Tibial artery (tissue), 4 donors: ENCODE measurements at regions not wholly inside any gene's neighbourhood (a gene's known extent, or its start where the extent isn't known, plus 50 kb on each side); places are given as distances from the start of the nearest gene placed in this dataset.
A peak's percentile ranks its signal among the peaks of the same experiment; 100 is the strongest.

Experiments used
- DNase-seq, 2 donors: peaks; one replicate each; pipeline ENCODE4 v3.0.0-alpha.2; 2019
- H3K27ac ChIP-seq, 2 donors: fragments of 200-600 bp; sonication (generic) in 1 of 2; 1 replicate in 1 of 2; 2 replicates in 1 of 2; pipeline ENCODE4 v1.5.1; 2018 to 2019; ENCODE audit warnings: mild to moderate bottlenecking in 1 of 2
- H3K27me3 ChIP-seq, 2 donors: fragments of 200-600 bp; sonication (generic) in 1 of 2; one replicate each; pipeline versions ENCODE4 v1.5.1 to v1.6.0; 2016 to 2019
- H3K36me3 ChIP-seq, 3 donors: fragments of 200-600 bp; sonication (generic) in 2 of 3; one replicate each; pipeline ENCODE4 v1.5.1; 2016 to 2019; ENCODE audit warnings: mild to moderate bottlenecking in 2 of 3
- H3K4me1 ChIP-seq, 4 donors: fragments of 200-600 bp; sonication (generic) in 2 of 4; 1 replicate in 3 of 4; 2 replicates in 1 of 4; pipeline ENCODE4 v1.5.1; 2016 to 2019
- H3K4me3 ChIP-seq, 2 donors: fragments of 200-600 bp; sonication (generic) in 1 of 2; 1 replicate in 1 of 2; 2 replicates in 1 of 2; pipeline ENCODE4 v1.5.1; 2018 to 2019; ENCODE audit warnings: mild to moderate bottlenecking in 2 of 2
- H3K9me3 ChIP-seq, 3 donors: fragments of 200-600 bp; sonication (generic) in 1 of 3; one replicate each; pipeline ENCODE4 v1.5.1; 2016 to 2019
- intact Hi-C: fragments of 100-400 bp; cut with DNase I; formaldehyde crosslinking; loops from one replicate; pipeline ENCODE4 v1.15.0; 2023; ENCODE audit warnings: low total_unique reads
- TF ChIP-seq, protein P1 (sequence below), 2 experiments: fragments of 200-600 bp in 1 of 2; fragments of 450-650 bp in 1 of 2; IDR thresholded peaks; one replicate each; pipeline ENCODE4 v1.5.1; 2017 to 2019; ENCODE audit warnings: antibody characterized with exemption in 2 of 2, mild to moderate bottlenecking in 1 of 2, moderate library complexity in 1 of 2

DNA sequence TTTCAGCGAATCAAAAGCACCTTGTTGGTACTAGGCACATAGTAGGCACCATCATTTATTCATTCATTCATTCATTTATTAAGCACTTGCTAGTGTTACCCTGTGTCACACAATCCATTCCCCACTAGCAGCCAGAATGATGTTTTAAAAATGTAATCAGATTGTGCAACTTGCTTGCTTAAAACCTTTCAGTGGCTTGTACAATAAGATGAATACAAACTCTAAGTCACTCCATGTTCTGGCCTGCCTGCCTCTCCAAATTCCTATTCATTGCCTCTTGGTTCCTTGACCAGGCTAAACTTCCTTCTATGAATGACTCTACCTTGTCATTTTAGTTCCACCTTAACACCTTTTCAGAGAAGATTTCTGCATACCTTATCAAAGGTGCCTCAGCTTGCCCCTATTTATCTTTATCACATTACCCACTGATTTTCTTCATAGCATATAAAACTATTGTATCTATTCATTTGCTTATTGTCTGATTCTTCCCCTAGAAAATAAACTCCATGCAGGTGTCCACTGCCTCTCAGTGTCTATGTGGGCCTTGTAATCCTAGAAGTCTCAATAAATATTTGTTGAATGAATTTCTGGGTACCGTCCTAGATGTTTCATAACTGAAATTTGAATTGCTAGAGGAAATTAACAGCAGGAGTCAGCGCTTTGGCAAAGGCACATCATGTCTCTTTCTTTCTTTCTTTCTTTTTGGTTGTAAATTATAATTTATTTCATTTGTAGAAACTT, 169.5 kb downstream of the TMEM26 start:
- DNase-seq, result no peak
- no peaks in the 10 kb centered on the region for H3K27me3 ChIP-seq
- TF ChIP-seq, protein P1, sequence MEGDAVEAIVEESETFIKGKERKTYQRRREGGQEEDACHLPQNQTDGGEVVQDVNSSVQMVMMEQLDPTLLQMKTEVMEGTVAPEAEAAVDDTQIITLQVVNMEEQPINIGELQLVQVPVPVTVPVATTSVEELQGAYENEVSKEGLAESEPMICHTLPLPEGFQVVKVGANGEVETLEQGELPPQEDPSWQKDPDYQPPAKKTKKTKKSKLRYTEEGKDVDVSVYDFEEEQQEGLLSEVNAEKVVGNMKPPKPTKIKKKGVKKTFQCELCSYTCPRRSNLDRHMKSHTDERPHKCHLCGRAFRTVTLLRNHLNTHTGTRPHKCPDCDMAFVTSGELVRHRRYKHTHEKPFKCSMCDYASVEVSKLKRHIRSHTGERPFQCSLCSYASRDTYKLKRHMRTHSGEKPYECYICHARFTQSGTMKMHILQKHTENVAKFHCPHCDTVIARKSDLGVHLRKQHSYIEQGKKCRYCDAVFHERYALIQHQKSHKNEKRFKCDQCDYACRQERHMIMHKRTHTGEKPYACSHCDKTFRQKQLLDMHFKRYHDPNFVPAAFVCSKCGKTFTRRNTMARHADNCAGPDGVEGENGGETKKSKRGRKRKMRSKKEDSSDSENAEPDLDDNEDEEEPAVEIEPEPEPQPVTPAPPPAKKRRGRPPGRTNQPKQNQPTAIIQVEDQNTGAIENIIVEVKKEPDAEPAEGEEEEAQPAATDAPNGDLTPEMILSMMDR (IDR thresholded peaks at IDR 0.05), result no peak
- no peak overlapping the region for H3K4me3 ChIP-seq
- intact Hi-C loops, result loop anchor here (5.0 to 10.0 kb wide), 2 partner anchors 316 to 469 kb away; no protein-coding TSS in a partner anchor
- peaks cover 0 to 5% (median 0%) of the 10 kb centered on the region in 4 donors for H3K4me1 ChIP-seq
- no peaks in the 10 kb centered on the region for H3K9me3 ChIP-seq
- no peaks in the 10 kb centered on the region for H3K36me3 ChIP-seq
- peak overlapping the region in 1 of 2 donors; percentile 23 for H3K27ac ChIP-seq

DNA sequence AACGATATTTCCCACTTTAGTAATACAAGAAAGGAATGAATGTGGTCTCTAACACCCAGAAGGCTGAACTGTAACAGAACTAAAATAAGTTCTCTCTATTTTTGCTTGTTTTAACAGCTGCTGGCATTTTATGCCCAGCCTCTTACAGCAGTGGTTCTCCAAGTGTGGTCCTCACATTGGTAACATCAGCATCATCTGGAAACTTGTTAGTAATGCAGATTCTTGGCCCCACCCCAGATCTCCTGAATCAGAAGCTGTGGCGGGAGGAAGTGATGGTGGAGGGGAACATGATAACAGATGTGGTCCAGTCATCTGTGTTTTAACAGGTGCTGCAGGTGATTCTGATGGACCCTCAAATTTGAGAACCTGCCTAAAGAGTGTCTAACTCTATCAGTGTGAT, 170.1 kb downstream of the TMEM26 start:
- Histone ChIP-seq H3K36me3 (no peaks in the 10 kb centered on the region), H3K27me3 (no peaks in the 10 kb centered on the region), H3K4me3 (no peak overlapping the region), H3K4me1 (peaks cover 0 to 5% (median 0%) of the 10 kb centered on the region in 4 donors), H3K27ac (no peak overlapping the region), H3K9me3 (no peaks in the 10 kb centered on the region)
- no peak for DNase-seq
- TF ChIP-seq, protein P1 (IDR thresholded peaks at IDR 0.05), result no peak
- intact Hi-C loops, result loop anchor here (5.0 to 10.0 kb wide), 2 partner anchors 316 to 468 kb away; no protein-coding TSS in a partner anchor

DNA sequence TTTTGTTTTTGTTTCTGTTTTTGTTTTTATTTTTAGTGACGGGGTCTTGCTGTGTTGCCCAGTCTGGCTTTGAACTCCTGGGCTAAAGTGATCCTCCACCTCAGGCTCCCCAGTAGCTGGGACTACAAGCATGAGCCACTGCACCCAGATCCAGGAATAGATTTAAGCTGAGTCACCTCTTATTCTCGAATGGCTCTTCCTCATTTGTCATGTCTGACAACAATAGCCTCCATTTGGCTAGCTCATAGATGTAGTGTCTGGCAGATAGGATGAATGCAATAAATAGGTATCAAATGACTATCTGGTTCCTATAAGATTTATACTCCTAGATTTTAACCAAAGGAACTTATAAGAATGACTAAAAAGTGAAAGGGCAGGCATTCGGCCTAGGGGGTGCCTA, 172.9 kb downstream of the TMEM26 start:
- Histone ChIP-seq H3K27ac (no peak overlapping the region), H3K4me3 (no peak overlapping the region), H3K36me3 (no peaks in the 10 kb centered on the region), H3K27me3 (no peaks in the 10 kb centered on the region), H3K4me1 (peaks cover 0 to 5% (median 0%) of the 10 kb centered on the region in 4 donors), H3K9me3 (no peaks in the 10 kb centered on the region)
- intact Hi-C loops, result loop anchor here (5.0 to 10.0 kb wide), 2 partner anchors 313 to 466 kb away; no protein-coding TSS in a partner anchor
- TF ChIP-seq, protein P1 (IDR thresholded peaks at IDR 0.05), result no peak
- no peak for DNase-seq

DNA sequence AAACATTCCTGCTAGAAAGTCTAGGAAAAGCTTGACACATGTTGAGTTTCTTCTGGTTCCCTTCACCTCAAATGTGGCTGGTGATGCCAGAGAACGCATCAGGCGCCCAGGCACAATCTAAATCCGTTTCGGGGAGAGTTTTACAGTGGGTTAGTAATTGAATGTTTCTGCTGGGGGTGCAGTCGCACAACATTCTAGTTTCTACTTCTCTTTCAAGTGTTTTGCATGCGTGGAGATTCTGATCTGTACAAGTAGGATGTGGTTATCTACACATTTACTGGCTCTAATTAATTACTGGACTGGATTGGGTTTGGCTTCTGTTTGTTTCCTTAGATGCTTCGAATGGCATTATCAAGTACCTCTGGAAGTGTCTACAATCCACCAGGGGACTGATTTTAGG, 173.8 kb downstream of the TMEM26 start:
- intact Hi-C loops, result no loop called here
- Histone ChIP-seq H3K27ac (no peak overlapping the region), H3K27me3 (no peaks in the 10 kb centered on the region), H3K9me3 (no peaks in the 10 kb centered on the region), H3K4me3 (no peak overlapping the region), H3K36me3 (no peaks in the 10 kb centered on the region), H3K4me1 (peaks cover 0 to 5% (median 0%) of the 10 kb centered on the region in 4 donors)
- TF ChIP-seq, protein P1 (IDR thresholded peaks at IDR 0.05), result no peak
- DNase-seq, result no peak

DNA sequence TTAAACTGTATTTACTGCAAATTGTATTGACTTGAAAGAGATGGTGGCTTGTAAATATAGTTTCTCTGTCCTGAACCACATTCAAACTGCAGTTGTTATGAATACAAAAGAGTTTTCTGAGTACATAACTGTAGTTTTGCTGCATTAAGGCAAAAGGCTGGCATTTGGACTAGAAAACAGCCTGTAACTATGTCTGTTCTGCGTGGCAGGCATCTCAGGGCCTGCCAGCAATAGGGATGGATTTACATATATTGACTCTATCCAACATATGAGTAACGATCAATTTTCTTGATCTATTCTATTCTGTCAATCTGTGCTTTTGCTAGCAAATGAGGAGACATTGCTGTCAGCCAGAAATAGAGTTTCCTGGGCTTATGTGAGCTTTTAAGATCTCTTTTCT, 174.6 kb downstream of the TMEM26 start:
- TF ChIP-seq, protein P1 (IDR thresholded peaks at IDR 0.05), result no peak
- no peaks in the 10 kb centered on the region for H3K9me3 ChIP-seq
- H3K4me1 ChIP-seq, result peaks cover 0 to 5% (median 0%) of the 10 kb centered on the region in 4 donors
- no peaks in the 10 kb centered on the region for H3K27me3 ChIP-seq
- H3K27ac ChIP-seq, result no peak overlapping the region
- no peak overlapping the region for H3K4me3 ChIP-seq
- intact Hi-C loops, result no loop called here
- no peaks in the 10 kb centered on the region for H3K36me3 ChIP-seq
- DNase-seq, result no peak
